GM18498 (cell line): ENCODE measurements at regions not wholly inside any gene's neighbourhood (a gene's known extent, or its start where the extent isn't known, plus 50 kb on each side); places are given as distances from the start of the nearest gene placed in this dataset.

Experiments
- ATAC-seq: cut with Tn5 transposase; IDR thresholded peaks from one replicate; pipeline ENCODE4 v1.9.1; 2021; ENCODE audit warnings: mild to moderate bottlenecking, moderate library complexity; ENCODE audit not compliant: unreplicated experiment

GRCh38 chr16:80427795-80428194, 113.0 kb upstream of the DYNLRB2 start:
- no peak for ATAC-seq

- ATAC-seq = no peak
Measured at GRCh38 chr16:80418517-80419355, 122.1 kb upstream of the DYNLRB2 start.

- no peak for ATAC-seq
Measured at GRCh38 chr16:80417706-80418271, 123.0 kb upstream of the DYNLRB2 start.

- ATAC-seq = no peak
Measured at GRCh38 chr16:80408014-80408413, 132.8 kb upstream of the DYNLRB2 start.

- no peak for ATAC-seq
Measured at GRCh38 chr16:80407265-80407987, 133.4 kb upstream of the DYNLRB2 start.

- ATAC-seq = no peak
Measured at GRCh38 chr16:80404847-80405246, 135.9 kb upstream of the DYNLRB2 start.

- no peak for ATAC-seq
Measured at GRCh38 chr16:80403894-80404293, 136.9 kb upstream of the DYNLRB2 start.

GRCh38 chr16:80390871-80391489, 149.8 kb upstream of the DYNLRB2 start:
- ATAC-seq = no peak

GRCh38 chr16:80390046-80390445, 150.7 kb upstream of the DYNLRB2 start:
- ATAC-seq = no peak

GRCh38 chr16:80389338-80389737, 151.5 kb upstream of the DYNLRB2 start:
- no peak for ATAC-seq

- no peak for ATAC-seq
Measured at GRCh38 chr16:80387318-80387921, 153.4 kb upstream of the DYNLRB2 start.

GRCh38 chr16:80384862-80385261, 155.9 kb upstream of the DYNLRB2 start:
- no peak for ATAC-seq

- ATAC-seq = no peak
Measured at GRCh38 chr16:80380514-80380913, 160.3 kb upstream of the DYNLRB2 start.

GRCh38 chr16:80377096-80377956, 163.5 kb upstream of the DYNLRB2 start:
- no peak for ATAC-seq

- no peak for ATAC-seq
Measured at GRCh38 chr16:80375973-80376372, 164.8 kb upstream of the DYNLRB2 start.

- ATAC-seq = no peak
Measured at GRCh38 chr16:80375513-80375912, 165.3 kb upstream of the DYNLRB2 start.

- no peak for ATAC-seq
Measured at GRCh38 chr16:80372341-80372740, 168.5 kb upstream of the DYNLRB2 start.

GRCh38 chr16:80369138-80369958, 171.4 kb upstream of the DYNLRB2 start:
- no peak for ATAC-seq

- ATAC-seq = no peak
Measured at GRCh38 chr16:80367037-80367658, 173.6 kb upstream of the DYNLRB2 start.
